ENCODE measurements at regions not wholly inside any gene's neighbourhood (a gene's known extent, or its start where the extent isn't known, plus 50 kb on each side); places are given as distances from the start of the nearest gene placed in this dataset.

- TF ChIP-seq, protein P1, sequence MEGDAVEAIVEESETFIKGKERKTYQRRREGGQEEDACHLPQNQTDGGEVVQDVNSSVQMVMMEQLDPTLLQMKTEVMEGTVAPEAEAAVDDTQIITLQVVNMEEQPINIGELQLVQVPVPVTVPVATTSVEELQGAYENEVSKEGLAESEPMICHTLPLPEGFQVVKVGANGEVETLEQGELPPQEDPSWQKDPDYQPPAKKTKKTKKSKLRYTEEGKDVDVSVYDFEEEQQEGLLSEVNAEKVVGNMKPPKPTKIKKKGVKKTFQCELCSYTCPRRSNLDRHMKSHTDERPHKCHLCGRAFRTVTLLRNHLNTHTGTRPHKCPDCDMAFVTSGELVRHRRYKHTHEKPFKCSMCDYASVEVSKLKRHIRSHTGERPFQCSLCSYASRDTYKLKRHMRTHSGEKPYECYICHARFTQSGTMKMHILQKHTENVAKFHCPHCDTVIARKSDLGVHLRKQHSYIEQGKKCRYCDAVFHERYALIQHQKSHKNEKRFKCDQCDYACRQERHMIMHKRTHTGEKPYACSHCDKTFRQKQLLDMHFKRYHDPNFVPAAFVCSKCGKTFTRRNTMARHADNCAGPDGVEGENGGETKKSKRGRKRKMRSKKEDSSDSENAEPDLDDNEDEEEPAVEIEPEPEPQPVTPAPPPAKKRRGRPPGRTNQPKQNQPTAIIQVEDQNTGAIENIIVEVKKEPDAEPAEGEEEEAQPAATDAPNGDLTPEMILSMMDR (IDR thresholded peaks at IDR 0.05): no peak
- TF ChIP-seq, protein P2, sequence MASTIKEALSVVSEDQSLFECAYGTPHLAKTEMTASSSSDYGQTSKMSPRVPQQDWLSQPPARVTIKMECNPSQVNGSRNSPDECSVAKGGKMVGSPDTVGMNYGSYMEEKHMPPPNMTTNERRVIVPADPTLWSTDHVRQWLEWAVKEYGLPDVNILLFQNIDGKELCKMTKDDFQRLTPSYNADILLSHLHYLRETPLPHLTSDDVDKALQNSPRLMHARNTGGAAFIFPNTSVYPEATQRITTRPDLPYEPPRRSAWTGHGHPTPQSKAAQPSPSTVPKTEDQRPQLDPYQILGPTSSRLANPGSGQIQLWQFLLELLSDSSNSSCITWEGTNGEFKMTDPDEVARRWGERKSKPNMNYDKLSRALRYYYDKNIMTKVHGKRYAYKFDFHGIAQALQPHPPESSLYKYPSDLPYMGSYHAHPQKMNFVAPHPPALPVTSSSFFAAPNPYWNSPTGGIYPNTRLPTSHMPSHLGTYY (CRISPR knock-in tag; IDR thresholded peaks at IDR 0.05): no peak
- no peak for TF ChIP-seq IRF2 (CRISPR knock-in tag; IDR thresholded peaks at IDR 0.05; ENCODE audit: borderline replicate concordance, low read depth)
- TF ChIP-seq ZNF138 (CRISPR knock-in tag; conservative IDR thresholded peaks at IDR 0.05): no peak
- TF ChIP-seq SP1 (CRISPR knock-in tag; conservative IDR thresholded peaks at IDR 0.05): no peak
- no peak for TF ChIP-seq ZNF121 (CRISPR knock-in tag; IDR thresholded peaks at IDR 0.05)
- TF ChIP-seq, protein P3, sequence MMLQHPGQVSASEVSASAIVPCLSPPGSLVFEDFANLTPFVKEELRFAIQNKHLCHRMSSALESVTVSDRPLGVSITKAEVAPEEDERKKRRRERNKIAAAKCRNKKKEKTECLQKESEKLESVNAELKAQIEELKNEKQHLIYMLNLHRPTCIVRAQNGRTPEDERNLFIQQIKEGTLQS (CRISPR knock-in tag; conservative IDR thresholded peaks at IDR 0.05): no peak
- TF ChIP-seq NFE2L1 (CRISPR knock-in tag; IDR thresholded peaks at IDR 0.05): no peak
- TF ChIP-seq, protein P4, sequence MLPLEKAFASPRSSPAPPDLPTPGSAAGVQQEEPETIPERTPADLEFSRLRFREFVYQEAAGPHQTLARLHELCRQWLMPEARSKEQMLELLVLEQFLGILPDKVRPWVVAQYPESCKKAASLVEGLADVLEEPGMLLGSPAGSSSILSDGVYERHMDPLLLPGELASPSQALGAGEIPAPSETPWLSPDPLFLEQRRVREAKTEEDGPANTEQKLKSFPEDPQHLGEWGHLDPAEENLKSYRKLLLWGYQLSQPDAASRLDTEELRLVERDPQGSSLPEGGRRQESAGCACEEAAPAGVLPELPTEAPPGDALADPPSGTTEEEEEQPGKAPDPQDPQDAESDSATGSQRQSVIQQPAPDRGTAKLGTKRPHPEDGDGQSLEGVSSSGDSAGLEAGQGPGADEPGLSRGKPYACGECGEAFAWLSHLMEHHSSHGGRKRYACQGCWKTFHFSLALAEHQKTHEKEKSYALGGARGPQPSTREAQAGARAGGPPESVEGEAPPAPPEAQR (CRISPR knock-in tag; IDR thresholded peaks at IDR 0.05): no peak
- TF ChIP-seq CREM (CRISPR knock-in tag; IDR thresholded peaks at IDR 0.05): no peak
Measured at GRCh38 chr18:44514106-44514505, 166.6 kb upstream of the SETBP1 start.
